ENCODE measurements at regions not wholly inside any gene's neighbourhood (a gene's known extent, or its start where the extent isn't known, plus 50 kb on each side); places are given as distances from the start of the nearest gene placed in this dataset.

DNA sequence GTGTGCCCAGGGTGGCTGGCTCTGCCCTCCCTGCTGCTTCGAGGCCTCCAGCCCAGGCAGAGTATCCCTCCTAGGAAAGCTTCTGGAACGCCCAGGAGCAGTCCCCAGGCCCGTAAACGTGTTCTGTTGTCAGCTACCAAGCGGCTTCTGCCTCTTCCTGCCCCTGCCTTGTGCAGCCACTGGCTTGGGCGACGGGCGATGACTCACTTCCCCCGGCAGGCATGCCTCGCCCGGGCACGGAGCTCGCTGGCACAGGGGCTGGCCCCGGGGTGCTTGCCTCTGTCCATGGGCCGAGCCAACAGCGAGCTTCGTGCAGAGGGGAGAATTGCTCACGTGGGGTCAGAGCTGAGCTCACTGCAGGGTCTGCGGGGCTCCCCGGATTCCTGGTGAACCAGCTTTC, 86.7 kb upstream of the THBS2 start:
- TF ChIP-seq POLR2A (IDR thresholded peaks at IDR 0.05; ENCODE audit: low read length) (no peak), GATA1 (IDR thresholded peaks at IDR 0.05; ENCODE audit: low read depth, low read length) (no peak)
- DNase-seq, result no peak

DNA sequence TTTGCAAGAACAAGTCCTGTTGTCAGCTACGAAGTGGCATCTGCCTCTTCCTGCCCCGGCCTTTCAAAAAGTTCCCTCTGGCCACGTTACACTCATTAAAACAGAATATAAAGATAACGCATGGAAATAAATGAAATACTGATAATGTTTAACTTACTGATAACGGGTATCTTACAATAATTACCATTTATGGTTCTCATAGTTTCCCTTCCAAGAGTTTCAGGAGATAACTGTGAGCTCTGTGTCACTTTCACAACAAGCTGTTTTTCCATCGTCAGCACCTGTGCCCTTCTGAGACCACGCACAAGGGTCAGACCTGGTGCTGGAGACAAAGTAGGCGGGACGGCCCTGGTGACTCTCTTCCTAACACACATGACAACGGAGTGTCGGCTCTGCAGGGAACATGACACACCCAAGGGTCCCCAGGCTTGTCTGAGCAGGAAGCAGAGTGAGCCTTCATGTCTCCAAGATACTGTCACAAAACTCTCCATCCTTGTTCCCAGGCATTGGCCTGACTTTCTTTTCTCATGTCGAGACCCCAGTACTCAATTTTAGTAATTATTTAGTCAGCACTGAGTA, 86.2 kb upstream of the THBS2 start:
- TF ChIP-seq POLR2A (IDR thresholded peaks at IDR 0.05; ENCODE audit: low read length), result no peak
- TF ChIP-seq GATA1 (IDR thresholded peaks at IDR 0.05; ENCODE audit: low read depth, low read length), result no peak
- DNase-seq, result no peak

- TF ChIP-seq POLR2A (IDR thresholded peaks at IDR 0.05; ENCODE audit: low read length) (no peak), GATA1 (IDR thresholded peaks at IDR 0.05; ENCODE audit: low read depth, low read length) (no peak)
- DNase-seq, result no peak
These were observed 85.4 kb upstream of the THBS2 start for GRCh38 chr6:169339025-169339424.

DNA sequence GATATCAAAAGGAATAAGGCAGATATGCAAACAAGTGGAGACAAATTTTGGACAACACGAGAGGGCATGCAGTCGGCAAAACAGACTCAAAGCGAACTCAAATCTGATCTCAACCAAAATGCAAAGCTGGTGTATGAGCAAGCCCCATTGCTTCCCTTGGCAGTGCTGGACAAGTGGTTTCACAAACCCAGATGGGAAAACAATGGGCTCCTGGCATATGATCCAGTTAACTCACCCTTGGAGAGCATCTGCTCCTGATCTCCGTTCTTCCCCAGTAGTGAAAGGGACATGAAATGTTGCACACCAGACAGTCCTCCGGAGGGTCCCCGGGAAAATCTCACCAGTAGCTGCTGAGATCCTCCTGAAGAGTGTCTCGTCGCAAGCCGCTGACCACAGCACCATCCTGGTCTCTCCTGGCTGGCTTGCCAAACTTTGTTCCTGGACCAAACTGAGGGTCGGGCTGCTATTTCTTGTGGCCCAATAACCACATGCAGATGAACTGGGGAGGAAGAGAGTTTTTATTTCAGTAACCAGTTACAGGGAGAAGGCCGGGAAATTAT, 84.3 kb upstream of the THBS2 start:
- TF ChIP-seq GATA1 (IDR thresholded peaks at IDR 0.05; ENCODE audit: low read depth, low read length) (no peak), POLR2A (IDR thresholded peaks at IDR 0.05; ENCODE audit: low read length) (no peak)
- no peak for DNase-seq

GRCh38 chr6:169335301-169335700, 81.7 kb upstream of the THBS2 start:
- no peak for DNase-seq
- TF ChIP-seq GATA1 (IDR thresholded peaks at IDR 0.05; ENCODE audit: low read depth, low read length), result no peak
- no peak for TF ChIP-seq POLR2A (IDR thresholded peaks at IDR 0.05; ENCODE audit: low read length)

DNA sequence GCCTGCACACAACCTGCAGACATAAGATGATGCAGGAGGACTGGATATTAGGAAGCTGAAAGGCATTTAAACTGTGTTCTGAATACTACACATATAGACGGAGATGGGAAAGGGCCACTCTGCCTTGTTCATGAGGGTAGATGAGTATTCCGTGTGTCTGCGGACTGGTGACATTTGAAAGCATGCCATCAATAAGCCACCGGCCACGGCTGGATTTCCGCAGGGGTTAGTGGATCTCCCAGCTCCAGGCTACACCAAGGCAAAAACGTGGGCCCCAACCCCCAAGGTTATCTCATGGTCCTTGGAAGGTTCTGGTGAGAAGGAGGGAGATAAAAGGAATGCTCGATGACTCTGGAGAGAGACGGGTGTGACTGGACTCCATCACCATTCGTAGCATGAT, 78.6 kb upstream of the THBS2 start:
- no peak for DNase-seq
- TF ChIP-seq POLR2A (IDR thresholded peaks at IDR 0.05; ENCODE audit: low read length), result no peak
- no peak for TF ChIP-seq GATA1 (IDR thresholded peaks at IDR 0.05; ENCODE audit: low read depth, low read length)

DNA sequence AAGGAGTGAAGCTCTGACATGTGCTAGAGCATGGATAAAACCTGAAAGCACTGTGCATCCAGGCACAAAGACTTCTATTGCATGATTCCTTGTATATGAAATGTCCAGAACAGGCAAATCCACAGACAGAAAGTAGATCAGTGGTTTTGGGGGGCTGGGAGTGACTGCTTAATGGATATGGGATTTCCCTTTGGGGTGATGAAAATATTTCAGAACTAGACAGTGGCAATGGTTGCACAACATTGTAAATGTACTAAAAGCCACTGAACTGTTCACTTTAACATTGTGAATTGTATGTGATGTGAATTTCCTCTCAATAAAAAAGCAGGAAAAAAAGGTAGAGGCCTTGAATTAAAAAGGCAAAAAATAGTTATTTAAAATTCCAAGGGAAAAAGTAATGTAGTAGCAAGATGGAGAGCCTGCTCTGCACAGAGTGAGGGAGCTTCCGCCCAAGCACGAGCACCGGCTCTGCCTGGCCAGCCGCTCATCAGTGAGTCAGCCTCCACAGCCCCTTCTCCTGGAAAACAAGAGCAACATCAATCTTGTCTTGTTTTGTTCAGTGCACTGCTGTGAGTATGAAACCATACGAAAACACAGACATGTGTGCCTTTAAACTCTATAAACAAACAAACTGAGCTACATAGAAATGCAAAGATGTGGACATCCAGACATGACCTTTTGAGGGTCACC, 74.6 kb upstream of the THBS2 start:
- no peak for DNase-seq
- no peak for TF ChIP-seq GATA1 (IDR thresholded peaks at IDR 0.05; ENCODE audit: low read depth, low read length)

DNA sequence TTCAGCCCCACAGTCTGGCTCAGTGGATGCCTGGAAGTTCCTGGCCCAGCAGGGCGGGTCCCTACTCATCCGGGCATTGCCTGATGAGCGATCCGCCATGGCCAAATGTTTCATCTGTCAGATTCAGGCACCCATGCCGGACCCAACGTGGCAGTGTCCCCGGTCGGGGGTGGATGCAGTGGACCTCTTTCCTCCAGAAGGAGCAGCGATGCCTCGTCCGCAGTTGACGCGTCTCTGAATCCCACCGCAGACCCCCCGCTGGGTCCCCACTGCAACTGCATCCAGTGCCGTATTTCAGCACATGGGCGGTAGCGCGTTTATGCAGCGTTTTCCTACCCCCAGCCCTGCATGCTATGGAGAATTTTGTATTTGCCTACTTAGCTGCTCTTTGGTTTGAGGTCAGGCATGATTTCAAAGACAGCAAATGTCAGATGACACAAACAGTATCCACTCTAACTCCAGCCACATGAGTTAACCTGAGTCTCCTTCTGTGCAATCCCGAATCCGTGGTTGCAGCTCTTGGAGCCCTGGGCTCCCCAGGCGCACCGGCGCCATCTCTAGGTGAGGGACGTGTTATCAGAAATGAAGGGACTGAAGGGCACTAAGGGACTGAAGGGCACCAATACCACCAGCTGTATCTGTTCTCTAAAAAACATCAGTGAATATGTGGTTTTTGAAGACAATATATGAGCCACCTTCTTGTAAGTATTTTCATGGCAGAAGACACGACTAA, 72.6 kb upstream of the THBS2 start:
- TF ChIP-seq POLR2A (IDR thresholded peaks at IDR 0.05; ENCODE audit: low read length) (no peak), GATA1 (IDR thresholded peaks at IDR 0.05; ENCODE audit: low read depth, low read length) (no peak)
- DNase-seq, result no peak

DNA sequence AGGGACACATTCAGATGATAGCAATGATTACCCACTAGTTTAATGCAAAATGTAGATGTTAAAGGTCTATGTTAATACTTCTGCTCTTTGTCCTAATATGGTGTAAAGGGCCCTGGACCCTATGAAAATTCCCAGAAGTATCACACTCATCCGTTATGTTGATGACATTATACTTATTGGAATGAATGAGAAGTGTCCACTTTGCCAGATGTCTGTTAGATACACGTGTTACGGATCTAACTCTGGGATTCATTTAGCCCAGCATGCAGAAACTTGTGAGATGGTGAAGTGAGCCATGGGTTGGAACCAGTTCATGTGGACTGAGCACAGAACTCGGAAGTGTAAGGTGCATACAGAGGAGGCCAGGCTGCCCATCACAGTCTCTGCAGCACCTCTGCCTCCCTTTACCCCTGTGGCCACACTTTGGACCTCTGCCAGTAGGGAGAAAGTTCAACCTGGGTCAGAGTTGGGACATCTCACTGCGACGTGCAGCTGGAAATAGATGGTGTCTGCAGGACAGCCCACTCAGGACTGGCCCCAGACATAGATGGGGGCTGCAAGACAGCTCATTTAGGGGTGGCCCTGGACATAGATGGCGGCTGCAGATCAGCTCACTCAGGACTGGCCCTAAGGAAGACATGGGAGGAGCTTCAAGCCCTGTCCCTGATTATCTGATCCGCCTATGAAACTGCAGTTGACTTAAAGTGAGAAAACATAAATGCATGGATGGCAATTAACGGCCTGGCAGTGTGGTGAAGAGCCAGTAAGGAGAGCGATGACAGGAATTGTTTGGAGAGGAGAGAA, 71.2 kb upstream of the THBS2 start:
- TF ChIP-seq POLR2A (IDR thresholded peaks at IDR 0.05; ENCODE audit: low read length) (no peak), GATA1 (IDR thresholded peaks at IDR 0.05; ENCODE audit: low read depth, low read length) (no peak)
- no peak for DNase-seq

DNA sequence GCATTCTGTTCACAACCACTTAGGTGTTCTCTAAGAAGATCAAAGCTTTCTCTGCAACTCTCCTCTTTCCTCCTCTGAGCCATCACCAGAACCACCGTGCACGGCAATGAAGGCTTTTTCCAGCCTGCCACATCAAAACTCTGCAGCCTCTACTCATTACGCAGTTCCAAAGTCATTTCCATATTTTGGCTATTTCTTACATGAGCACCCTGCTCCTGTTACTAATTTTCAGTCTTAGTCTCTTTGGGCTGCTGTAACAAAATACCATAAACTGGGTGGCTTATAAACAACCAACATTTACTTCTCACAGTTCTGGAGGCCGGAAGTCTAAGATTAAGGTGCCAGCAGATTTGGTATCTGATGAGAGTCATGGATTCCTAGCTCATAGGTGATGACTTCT, 70.4 kb upstream of the THBS2 start:
- no peak for DNase-seq
- TF ChIP-seq GATA1 (IDR thresholded peaks at IDR 0.05; ENCODE audit: low read depth, low read length) (no peak), POLR2A (IDR thresholded peaks at IDR 0.05; ENCODE audit: low read length) (no peak)

GRCh38 chr6:169323221-169323620, 69.6 kb upstream of the THBS2 start:
- TF ChIP-seq POLR2A (IDR thresholded peaks at IDR 0.05; ENCODE audit: low read length) (no peak), GATA1 (IDR thresholded peaks at IDR 0.05; ENCODE audit: low read depth, low read length) (no peak)
- DNase-seq, result no peak

GRCh38 chr6:169321546-169321945, 67.9 kb upstream of the THBS2 start:
- DNase-seq, result no peak
- TF ChIP-seq GATA1 (IDR thresholded peaks at IDR 0.05; ENCODE audit: low read depth, low read length) (no peak), POLR2A (IDR thresholded peaks at IDR 0.05; ENCODE audit: low read length) (no peak)

- no peak for DNase-seq
- TF ChIP-seq GATA1 (IDR thresholded peaks at IDR 0.05; ENCODE audit: low read depth, low read length) (no peak), POLR2A (IDR thresholded peaks at IDR 0.05; ENCODE audit: low read length) (no peak)
These were observed 66.4 kb upstream of the THBS2 start for GRCh38 chr6:169320013-169320412.
